Esophagus squamous epithelium (tissue), 5 donors: ENCODE measurements at regions not wholly inside any gene's neighbourhood (a gene's known extent, or its start where the extent isn't known, plus 50 kb on each side); places are given as distances from the start of the nearest gene placed in this dataset.

Source experiments
- DNase-seq: peaks from one replicate; lab custom pipeline; 2025; lab: John Stamatoyannopoulos, UW
- H3K27ac ChIP-seq, 4 donors: fragments of 200-600 bp; sonication (generic); one replicate each; pipeline ENCODE4 v1.5.1; 2016 to 2019; ENCODE audit warnings: mild to moderate bottlenecking in 1 of 4
- H3K27me3 ChIP-seq, 4 donors: fragments of 200-600 bp; sonication (generic); 1 replicate in 3 of 4; 2 replicates in 1 of 4; pipeline versions ENCODE4 v1.5.1 to v1.6.0; 2017 to 2021; ENCODE audit warnings: antibody characterized with exemption in 1 of 4
- H3K36me3 ChIP-seq, 3 donors: fragments of 200-600 bp; sonication (generic); one replicate each; pipeline ENCODE4 v1.5.1; 2016 to 2019
- H3K4me1 ChIP-seq, 3 donors: fragments of 200-600 bp; sonication (generic); one replicate each; pipeline ENCODE4 v1.5.1; 2017 to 2019
- H3K4me3 ChIP-seq, 4 donors: fragments of 200-600 bp; sonication (generic); 1 replicate in 3 of 4; 2 replicates in 1 of 4; pipeline ENCODE4 v1.5.1; 2016 to 2019; ENCODE audit warnings: mild to moderate bottlenecking in 2 of 4, moderate library complexity in 1 of 4
- H3K9me3 ChIP-seq, 3 donors: fragments of 200-600 bp; sonication (generic); one replicate each; pipeline ENCODE4 v1.5.1; 2016 to 2019
- POLR2A ChIP-seq, 4 donors: fragments of 450-650 bp; IDR thresholded peaks; one replicate each; pipeline ENCODE4 v1.6.1; 2017; ENCODE audit warnings: antibody characterized with exemption in 4 of 4, mild to moderate bottlenecking in 4 of 4, moderate library complexity in 3 of 4
- WGBS, 2 donors: methylation state at CpG; one replicate each; pipeline ENCODE4 v1.1.5; 2018; 5-methylcytosine and 5-hydroxymethylcytosine counted together
- intact Hi-C: fragments of 100-400 bp; cut with DNase I; formaldehyde crosslinking; loops from one replicate; pipeline ENCODE4 v1.15.0; 2022
- TF ChIP-seq, protein P1 (sequence below), 6 experiments: fragments of 450-650 bp in 4 of 6; fragments of 200-600 bp in 2 of 6; sonication (generic) in 2 of 6; IDR thresholded peaks; one replicate each; pipeline ENCODE4 v1.5.1; 2016 to 2019; ENCODE audit warnings: antibody characterized with exemption in 6 of 6, mild to moderate bottlenecking in 4 of 6, moderate library complexity in 4 of 6
- donor health status: DM: yes; HTN: yes; CAD: no.

DNA sequence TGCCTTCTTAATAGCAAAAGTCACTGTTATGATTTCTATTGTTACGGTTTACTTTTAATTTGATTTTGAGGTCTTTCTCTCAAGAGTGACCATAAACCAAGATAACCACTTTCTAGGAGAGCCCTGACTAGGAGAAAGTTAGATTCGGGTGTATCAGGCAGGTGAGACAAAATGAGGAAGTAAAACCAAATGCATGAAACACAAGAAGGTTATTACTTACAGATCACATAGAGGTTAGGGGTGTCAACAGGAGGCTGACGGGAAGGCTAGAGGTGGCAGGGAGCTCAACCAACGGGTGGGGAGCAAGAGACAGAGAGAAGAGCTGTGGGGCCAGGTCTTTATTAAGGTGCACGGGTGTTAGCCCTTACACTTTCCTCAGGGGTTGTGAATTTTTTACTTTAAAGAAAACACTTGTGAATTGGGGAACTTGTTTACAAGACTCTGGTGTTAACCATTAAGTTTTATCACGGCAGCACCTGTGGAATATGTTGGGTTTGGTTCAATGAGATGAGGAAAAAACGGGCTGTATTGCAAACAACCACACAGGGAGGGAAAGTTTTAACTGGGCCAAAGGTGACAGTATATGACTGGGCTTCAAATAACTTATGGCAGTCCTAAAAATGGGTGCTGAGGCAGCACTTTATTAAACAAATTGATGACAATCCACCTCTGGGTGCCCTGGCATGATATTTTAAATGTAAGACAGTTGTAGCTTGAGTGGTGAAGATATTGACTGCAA is 154.9 kb downstream of the SDHAF3 start:
- Histone ChIP-seq H3K27ac (no peak overlapping the region), H3K4me1 (no peaks in the 10 kb centered on the region), H3K4me3 (no peak overlapping the region), H3K27me3 (no peaks in the 10 kb centered on the region), H3K9me3 (no peaks in the 10 kb centered on the region), H3K36me3 (no peaks in the 10 kb centered on the region)
- TF ChIP-seq, protein P1, sequence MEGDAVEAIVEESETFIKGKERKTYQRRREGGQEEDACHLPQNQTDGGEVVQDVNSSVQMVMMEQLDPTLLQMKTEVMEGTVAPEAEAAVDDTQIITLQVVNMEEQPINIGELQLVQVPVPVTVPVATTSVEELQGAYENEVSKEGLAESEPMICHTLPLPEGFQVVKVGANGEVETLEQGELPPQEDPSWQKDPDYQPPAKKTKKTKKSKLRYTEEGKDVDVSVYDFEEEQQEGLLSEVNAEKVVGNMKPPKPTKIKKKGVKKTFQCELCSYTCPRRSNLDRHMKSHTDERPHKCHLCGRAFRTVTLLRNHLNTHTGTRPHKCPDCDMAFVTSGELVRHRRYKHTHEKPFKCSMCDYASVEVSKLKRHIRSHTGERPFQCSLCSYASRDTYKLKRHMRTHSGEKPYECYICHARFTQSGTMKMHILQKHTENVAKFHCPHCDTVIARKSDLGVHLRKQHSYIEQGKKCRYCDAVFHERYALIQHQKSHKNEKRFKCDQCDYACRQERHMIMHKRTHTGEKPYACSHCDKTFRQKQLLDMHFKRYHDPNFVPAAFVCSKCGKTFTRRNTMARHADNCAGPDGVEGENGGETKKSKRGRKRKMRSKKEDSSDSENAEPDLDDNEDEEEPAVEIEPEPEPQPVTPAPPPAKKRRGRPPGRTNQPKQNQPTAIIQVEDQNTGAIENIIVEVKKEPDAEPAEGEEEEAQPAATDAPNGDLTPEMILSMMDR (IDR thresholded peaks at IDR 0.05), result no peak
- no peak for TF ChIP-seq POLR2A (IDR thresholded peaks at IDR 0.05)
- WGBS, 2 donors, result 48 to 59% methylated on average over 7 of the region's 7 CpGs
- intact Hi-C loops, result no loop called here
- no peak for DNase-seq

DNA sequence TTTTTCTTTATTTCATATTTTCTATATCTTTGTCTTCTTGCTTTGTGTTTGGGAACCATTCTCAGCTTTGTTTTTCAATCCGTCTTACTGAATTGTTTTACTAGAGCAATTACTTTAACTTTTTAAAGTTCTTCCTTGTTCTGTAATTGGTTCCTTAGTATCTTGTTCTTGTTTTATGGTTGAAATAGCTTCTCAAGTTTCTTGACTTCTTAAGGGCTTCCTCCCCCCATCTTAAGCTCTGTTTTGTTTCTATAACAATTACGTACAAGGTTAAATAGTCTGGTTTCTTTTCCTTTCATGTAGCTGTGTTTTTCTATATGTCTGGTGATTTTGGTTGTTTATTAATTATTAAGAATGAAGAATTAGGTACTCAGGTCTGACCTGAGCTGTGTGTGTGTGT is 158.0 kb downstream of the SDHAF3 start:
- Histone ChIP-seq H3K27me3 (no peaks in the 10 kb centered on the region), H3K4me3 (no peak overlapping the region), H3K4me1 (no peaks in the 10 kb centered on the region), H3K27ac (no peak overlapping the region), H3K36me3 (no peaks in the 10 kb centered on the region), H3K9me3 (no peaks in the 10 kb centered on the region)
- intact Hi-C loops, result no loop called here
- WGBS, 2 donors, result 74 to 87% methylated on average over 2 of the region's 2 CpGs
- no peak for TF ChIP-seq POLR2A (IDR thresholded peaks at IDR 0.05)
- TF ChIP-seq, protein P1 (IDR thresholded peaks at IDR 0.05), result no peak
- no peak for DNase-seq

DNA sequence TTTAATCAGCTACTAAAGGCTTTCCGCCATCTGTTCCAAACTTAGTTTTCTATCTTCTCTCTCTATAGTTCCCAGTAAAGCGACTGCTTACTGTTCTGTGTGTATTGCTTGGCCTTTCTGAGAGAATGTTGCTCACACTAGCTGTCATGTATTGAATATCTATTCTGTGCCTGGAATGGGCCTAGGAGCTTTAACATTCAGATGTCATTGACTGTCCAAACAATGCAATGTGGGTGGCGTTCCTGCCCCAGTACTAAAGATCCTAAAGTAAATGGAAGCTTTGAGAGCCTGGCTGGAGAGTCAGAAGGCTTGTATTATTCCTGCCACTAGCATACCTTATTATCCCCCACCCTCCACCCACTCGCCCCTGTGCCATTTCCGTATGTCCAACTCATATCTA is 163.5 kb downstream of the SDHAF3 start:
- TF ChIP-seq, protein P1 (IDR thresholded peaks at IDR 0.05), result no peak
- TF ChIP-seq POLR2A (IDR thresholded peaks at IDR 0.05), result no peak
- H3K4me1 ChIP-seq, result no peaks in the 10 kb centered on the region
- no peak overlapping the region for H3K27ac ChIP-seq
- no peaks in the 10 kb centered on the region for H3K9me3 ChIP-seq
- intact Hi-C loops, result no loop called here
- 59 to 63% methylated on average over 5 of the region's 5 CpGs for WGBS, 2 donors
- no peaks in the 10 kb centered on the region for H3K36me3 ChIP-seq
- no peak overlapping the region for H3K4me3 ChIP-seq
- H3K27me3 ChIP-seq, result no peaks in the 10 kb centered on the region
- no peak for DNase-seq

- H3K4me3 ChIP-seq, result no peak overlapping the region
- no peak overlapping the region for H3K27ac ChIP-seq
- DNase-seq, result no peak
- 52 to 56% methylated on average over 2 of the region's 2 CpGs for WGBS, 2 donors
- no peaks in the 10 kb centered on the region for H3K27me3 ChIP-seq
- TF ChIP-seq, protein P1 (IDR thresholded peaks at IDR 0.05), result no peak
- no peak for TF ChIP-seq POLR2A (IDR thresholded peaks at IDR 0.05)
- no peaks in the 10 kb centered on the region for H3K36me3 ChIP-seq
- intact Hi-C loops, result no loop called here
- no peaks in the 10 kb centered on the region for H3K4me1 ChIP-seq
- H3K9me3 ChIP-seq, result no peaks in the 10 kb centered on the region
Measured at GRCh38 chr7:97285348-97285747, 167.8 kb downstream of the SDHAF3 start.

GRCh38 chr7:97293031-97293430 is 175.5 kb downstream of the SDHAF3 start:
- DNase-seq, result no peak
- Histone ChIP-seq H3K4me1 (no peaks in the 10 kb centered on the region), H3K9me3 (no peaks in the 10 kb centered on the region), H3K27me3 (no peaks in the 10 kb centered on the region), H3K27ac (no peak overlapping the region), H3K4me3 (no peak overlapping the region), H3K36me3 (no peaks in the 10 kb centered on the region)
- intact Hi-C loops, result no loop called here
- WGBS, 2 donors, result 57 to 74% methylated on average over 3 of the region's 3 CpGs
- TF ChIP-seq, protein P1 (IDR thresholded peaks at IDR 0.05), result no peak
- no peak for TF ChIP-seq POLR2A (IDR thresholded peaks at IDR 0.05)
